Lung (tissue), 11 donors: ENCODE measurements at regions not wholly inside any gene's neighbourhood (a gene's known extent, or its start where the extent isn't known, plus 50 kb on each side); places are given as distances from the start of the nearest gene placed in this dataset.

Source experiments
- ATAC-seq: fragments of 200-7000 bp; cut with Tn5 transposase; one replicate; pipeline ENCODE4 v1.9.1; 2020; ENCODE audit warnings: moderate number of reproducible peaks; ENCODE audit not compliant: insufficient read depth, low FRiP score
- DNase-seq, 3 donors: peaks; one replicate each; pipeline ENCODE4 v3.0.0-alpha.2; 2013 to 2017
- H3K27ac ChIP-seq, 2 donors: one replicate each; pipeline ENCODE4 v1.5.1; 2013; ENCODE audit warnings: mild to moderate bottlenecking in 2 of 2, moderate library complexity in 2 of 2, control low read depth in 1 of 2, inconsistent platforms in 1 of 2, low read depth in 1 of 2, low read length in 1 of 2
- H3K27me3 ChIP-seq, 3 donors: one replicate each; pipeline ENCODE4 v1.5.1; 2013; ENCODE audit warnings: low read length in 2 of 3; ENCODE audit not compliant: control insufficient read depth in 3 of 3, insufficient read depth in 3 of 3
- H3K36me3 ChIP-seq, 4 donors: one replicate each; pipeline ENCODE4 v1.5.1; 2013; ENCODE audit warnings: low read length in 4 of 4, mild to moderate bottlenecking in 1 of 4, moderate library complexity in 1 of 4; ENCODE audit not compliant: control insufficient read depth in 4 of 4, insufficient read depth in 4 of 4
- H3K4me1 ChIP-seq, 5 donors: one replicate each; pipeline ENCODE4 v1.5.1; 2013; ENCODE audit warnings: low read length in 5 of 5, mild to moderate bottlenecking in 2 of 5, moderate library complexity in 1 of 5; ENCODE audit not compliant: control insufficient read depth in 5 of 5, insufficient read depth in 5 of 5
- H3K4me3 ChIP-seq: one replicate; pipeline ENCODE4 v1.5.1; 2013; ENCODE audit warnings: mild to moderate bottlenecking, control low read depth, moderate library complexity
- H3K9ac ChIP-seq, 2 donors: one replicate each; pipeline ENCODE4 v1.5.1; 2013; ENCODE audit warnings: low read length in 2 of 2, control low read depth in 1 of 2; ENCODE audit not compliant: insufficient read depth in 1 of 2
- H3K9me3 ChIP-seq, 4 donors: one replicate each; pipeline ENCODE4 v1.5.1; 2013; ENCODE audit warnings: low read length in 3 of 4, mild to moderate bottlenecking in 1 of 4, moderate library complexity in 1 of 4; ENCODE audit not compliant: control insufficient read depth in 4 of 4, insufficient read depth in 3 of 4
- CTCF ChIP-seq: IDR thresholded peaks from 2 replicates; pipeline ENCODE4 v1.5.1; 2012; ENCODE audit warnings: mild to moderate bottlenecking; ENCODE audit errors: control extremely low read depth, extremely low read depth
- WGBS, 2 donors: extraction: QIAGEN DNeasy Blood & Tissue Kit; methylation state at CpG; one replicate each; pipeline ENCODE4 v1.1.7; 2013; 5-methylcytosine and 5-hydroxymethylcytosine counted together
- donor health status: control.
- donor health status: control.
- donor health status: Bipolar disorder and iron deficiency.
- donor health status: healthy.
- donor health status: DM: yes; HTN: yes; CAD: no.

- ATAC-seq (no peak), DNase-seq (no peak)
- H3K9ac ChIP-seq = no peak overlapping the region
- peaks cover 0 to 4% (median 0%) of the 10 kb centered on the region in 4 donors for H3K9me3 ChIP-seq
- H3K36me3 ChIP-seq = no peaks in the 10 kb centered on the region
- no peak overlapping the region for H3K4me3 ChIP-seq
- WGBS, 2 donors = 93 to 94% methylated on average over 8 of the region's 8 CpGs
- TF ChIP-seq CTCF = no peak
- no peaks in the 10 kb centered on the region for H3K27me3 ChIP-seq
- no peak overlapping the region for H3K27ac ChIP-seq
- H3K4me1 ChIP-seq = no peaks in the 10 kb centered on the region
Measured at GRCh38 chr1:83581747-83582146, 417.2 kb downstream of the TTLL7 start.

DNA sequence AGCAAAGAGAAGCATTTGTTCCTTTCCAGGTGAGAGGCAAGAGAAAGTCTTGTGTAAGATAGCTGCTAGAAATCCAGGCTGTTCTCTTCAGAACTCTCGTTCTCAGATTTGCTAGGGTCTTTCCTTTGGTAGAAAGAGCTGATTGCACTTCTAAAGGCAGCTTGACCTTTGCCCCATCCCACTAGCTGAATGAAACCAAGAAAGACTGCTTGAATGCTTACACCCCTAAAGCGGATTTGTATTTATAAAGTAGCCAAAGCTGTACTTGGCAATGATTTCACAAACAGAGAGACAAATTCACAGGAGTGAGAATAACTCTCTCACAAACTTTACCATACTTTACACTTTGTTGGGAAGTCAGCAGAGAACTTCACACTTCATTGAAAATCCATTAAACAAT, 424.1 kb downstream of the TTLL7 start:
- no peak for TF ChIP-seq CTCF
- ATAC-seq (no peak), DNase-seq (peak in 2 of 3 donors; percentile 60 to 66)
- no peaks in the 10 kb centered on the region for H3K27me3 ChIP-seq
- no peaks in the 10 kb centered on the region for H3K9me3 ChIP-seq
- WGBS, 2 donors = 84 to 92% methylated on average over 2 of the region's 2 CpGs
- no peak overlapping the region for H3K27ac ChIP-seq
- H3K4me3 ChIP-seq = no peak overlapping the region
- no peaks in the 10 kb centered on the region for H3K36me3 ChIP-seq
- no peak overlapping the region for H3K9ac ChIP-seq
- H3K4me1 ChIP-seq = peaks cover 0 to 15% (median 0%) of the 10 kb centered on the region in 5 donors

DNA sequence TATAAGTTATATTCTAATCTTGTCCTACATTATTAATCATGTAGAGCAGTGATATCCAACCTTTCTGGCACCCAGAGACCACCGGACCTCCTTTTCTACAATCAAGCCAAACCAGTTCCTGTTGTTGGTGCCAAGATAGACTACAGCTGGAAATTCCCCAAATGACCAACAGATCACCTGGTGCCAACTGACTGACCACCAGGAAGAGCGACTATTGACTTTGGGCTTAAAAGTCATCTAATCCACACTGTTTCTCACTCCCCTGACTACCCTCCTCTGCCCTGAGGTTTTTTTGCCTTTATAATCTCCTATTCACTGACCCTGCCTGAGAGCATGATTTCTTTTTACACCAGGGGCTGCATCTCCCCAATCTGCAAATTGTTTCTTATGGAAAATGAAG, 425.2 kb downstream of the TTLL7 start:
- Histone ChIP-seq H3K27ac (no peak overlapping the region), H3K36me3 (no peaks in the 10 kb centered on the region), H3K9me3 (no peaks in the 10 kb centered on the region), H3K4me3 (no peak overlapping the region), H3K27me3 (no peaks in the 10 kb centered on the region), H3K4me1 (peaks cover 0 to 15% (median 0%) of the 10 kb centered on the region in 5 donors), H3K9ac (no peak overlapping the region)
- WGBS, 2 donors = 84% methylated on average over 2 of the region's 2 CpGs
- ATAC-seq (no peak), DNase-seq (no peak)
- TF ChIP-seq CTCF = no peak

- no peaks in the 10 kb centered on the region for H3K27me3 ChIP-seq
- ATAC-seq (no peak), DNase-seq (peak in 1 of 3 donors; percentile 16)
- H3K27ac ChIP-seq = no peak overlapping the region
- WGBS, 2 donors = 84 to 88% methylated on average over 3 of the region's 3 CpGs
- no peak overlapping the region for H3K4me3 ChIP-seq
- peaks cover 0 to 15% (median 0%) of the 10 kb centered on the region in 5 donors for H3K4me1 ChIP-seq
- H3K36me3 ChIP-seq = no peaks in the 10 kb centered on the region
- no peak for TF ChIP-seq CTCF
- no peak overlapping the region for H3K9ac ChIP-seq
- no peaks in the 10 kb centered on the region for H3K9me3 ChIP-seq
Measured at GRCh38 chr1:83571536-83571935, 427.4 kb downstream of the TTLL7 start.
